Jurkat, Clone E6-1 (cell line): ENCODE measurements at regions not wholly inside any gene's neighbourhood (a gene's known extent, or its start where the extent isn't known, plus 50 kb on each side); places are given as distances from the start of the nearest gene placed in this dataset.

ENCODE experiments used
- DNase-seq: peaks from one replicate; pipeline ENCODE4 v3.0.0-alpha.2; 2011; ENCODE audit warnings: low read depth, low spot score
- H3K4me3 ChIP-seq: 2 replicates; pipeline ENCODE4 v1.5.1; 2011; ENCODE audit warnings: mild to moderate bottlenecking, low read length, control low read depth, moderate library complexity

DNA sequence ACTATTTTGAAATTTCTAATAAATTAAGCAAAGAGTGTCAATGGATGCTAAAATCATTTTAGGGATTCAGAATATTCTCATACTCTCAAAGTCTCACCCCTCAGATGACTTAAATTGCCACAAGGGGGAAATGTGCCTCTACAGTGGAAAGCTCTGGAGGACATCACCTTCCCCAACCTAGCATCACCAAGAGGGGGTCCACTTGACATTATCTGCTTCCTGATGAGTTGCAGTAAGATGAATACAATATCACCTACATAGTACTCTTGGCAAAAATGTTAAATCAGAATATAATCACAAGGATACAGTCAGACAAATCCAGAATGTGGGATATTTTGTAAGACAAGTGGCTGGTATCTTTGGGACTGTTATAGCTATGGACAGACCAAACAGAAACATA is 290.1 kb downstream of the MFSD1 start:
- DNase-seq = no peak
- H3K4me3 ChIP-seq = no peak overlapping the region

DNA sequence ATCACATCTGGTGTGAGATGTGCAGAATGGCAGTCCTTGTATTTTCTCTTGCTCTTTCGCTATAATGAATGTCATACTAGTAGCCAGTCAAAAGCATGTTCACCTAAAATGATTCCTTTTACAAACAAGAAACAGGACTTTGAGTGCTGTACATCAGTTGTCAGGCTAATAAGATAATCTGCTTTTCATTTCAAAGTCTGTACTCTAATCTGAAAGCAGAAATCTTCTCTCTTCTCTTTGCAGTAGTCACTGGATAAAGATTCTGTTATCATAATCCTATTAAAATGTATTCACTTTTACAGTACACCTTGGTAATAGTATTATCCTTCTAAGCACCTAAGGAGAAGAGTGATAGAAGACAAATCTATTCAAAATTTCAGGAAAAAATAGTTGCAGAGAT is 300.1 kb downstream of the MFSD1 start:
- no peak overlapping the region for H3K4me3 ChIP-seq
- DNase-seq = no peak

DNA sequence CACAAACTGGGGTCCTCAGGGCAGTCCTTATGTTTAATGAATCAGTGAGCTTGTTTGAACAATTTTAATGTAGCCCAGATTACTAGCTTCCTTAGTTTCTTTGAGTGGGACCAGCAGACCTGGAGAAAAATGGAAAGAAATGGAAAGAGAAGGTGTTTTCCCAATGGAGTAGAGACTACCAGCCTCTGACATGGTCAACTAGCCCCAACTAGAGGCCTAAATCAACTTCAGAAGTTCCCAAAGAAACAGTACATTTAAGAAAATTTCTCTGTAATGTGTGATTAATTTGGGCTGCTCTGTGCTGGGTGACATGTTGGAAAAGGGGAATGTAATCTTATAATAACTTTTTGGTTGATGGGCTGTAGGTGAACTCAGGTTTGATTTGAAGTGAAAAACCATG is 310.9 kb downstream of the MFSD1 start:
- DNase-seq = no peak
- H3K4me3 ChIP-seq = no peak overlapping the region

DNA sequence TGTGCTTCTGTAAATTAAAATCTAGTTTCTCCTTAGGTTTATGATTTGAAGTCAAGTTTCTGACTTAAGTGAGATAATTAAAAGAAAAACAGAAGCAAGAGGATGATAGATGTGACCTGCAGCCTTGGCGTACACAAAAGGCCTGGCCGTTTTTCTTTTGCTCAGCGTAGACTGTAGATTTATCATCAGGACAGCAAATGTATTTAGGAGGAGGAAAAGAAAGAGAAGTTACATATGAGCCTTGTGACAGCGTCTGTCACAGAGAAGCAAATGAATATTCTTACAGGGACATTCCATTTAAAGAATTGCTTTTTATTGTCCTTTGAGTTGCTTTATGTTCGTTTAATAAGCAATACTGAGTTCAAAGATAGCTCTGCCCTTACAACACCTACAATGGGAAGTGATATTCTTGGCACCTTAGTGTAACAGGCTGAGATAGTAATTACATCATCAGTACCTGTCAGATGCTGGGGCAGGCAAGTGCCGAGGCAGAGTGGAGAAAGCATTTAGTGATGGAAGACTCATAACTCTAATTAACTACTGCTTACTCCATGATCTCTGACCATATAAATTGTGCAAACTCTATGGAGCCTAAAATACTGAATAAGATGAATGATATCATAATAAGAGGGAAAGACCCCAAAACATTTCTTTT is 311.5 kb downstream of the MFSD1 start:
- no peak for DNase-seq
- H3K4me3 ChIP-seq = no peak overlapping the region

DNA sequence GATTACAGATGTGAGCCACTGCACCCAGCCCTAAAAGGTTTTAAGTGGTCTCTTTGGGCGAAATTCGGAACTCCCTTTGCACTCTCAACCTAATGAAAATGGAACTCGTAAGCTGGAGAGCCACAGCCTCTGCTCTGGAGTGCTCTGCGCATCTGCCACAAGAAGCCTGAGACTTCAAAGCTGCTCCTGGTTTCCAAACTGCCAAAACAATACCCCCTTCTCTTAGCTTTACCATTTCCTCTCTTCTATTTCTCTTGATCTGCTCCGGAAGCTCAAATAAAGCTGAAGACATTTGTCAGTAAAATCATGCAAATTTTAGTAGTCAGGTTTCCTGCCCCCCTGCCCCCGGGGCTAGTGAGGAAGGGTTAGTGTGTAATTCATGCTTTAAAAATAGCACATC is 312.7 kb downstream of the MFSD1 start:
- DNase-seq = peak; percentile 83
- H3K4me3 ChIP-seq = no peak overlapping the region

DNA sequence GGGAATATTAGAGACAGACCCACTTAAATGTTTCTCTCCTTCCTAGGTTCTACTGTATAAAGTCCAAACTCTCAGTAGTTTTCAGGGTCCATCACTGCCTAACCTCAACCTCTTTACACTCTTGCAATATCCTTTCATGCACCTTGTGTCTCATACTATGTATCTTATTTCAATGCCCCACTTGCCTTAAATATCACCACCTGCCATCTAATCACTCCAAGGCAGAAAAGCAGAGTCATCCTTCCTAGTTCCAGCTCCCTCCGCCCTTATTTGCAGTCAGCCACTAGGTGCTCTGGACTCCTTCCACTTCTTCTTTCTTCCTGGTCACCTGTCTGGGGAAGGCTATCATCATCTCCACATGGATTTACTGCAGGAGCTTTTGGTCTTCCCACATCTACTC is 322.0 kb downstream of the MFSD1 start:
- no peak overlapping the region for H3K4me3 ChIP-seq
- no peak for DNase-seq

DNA sequence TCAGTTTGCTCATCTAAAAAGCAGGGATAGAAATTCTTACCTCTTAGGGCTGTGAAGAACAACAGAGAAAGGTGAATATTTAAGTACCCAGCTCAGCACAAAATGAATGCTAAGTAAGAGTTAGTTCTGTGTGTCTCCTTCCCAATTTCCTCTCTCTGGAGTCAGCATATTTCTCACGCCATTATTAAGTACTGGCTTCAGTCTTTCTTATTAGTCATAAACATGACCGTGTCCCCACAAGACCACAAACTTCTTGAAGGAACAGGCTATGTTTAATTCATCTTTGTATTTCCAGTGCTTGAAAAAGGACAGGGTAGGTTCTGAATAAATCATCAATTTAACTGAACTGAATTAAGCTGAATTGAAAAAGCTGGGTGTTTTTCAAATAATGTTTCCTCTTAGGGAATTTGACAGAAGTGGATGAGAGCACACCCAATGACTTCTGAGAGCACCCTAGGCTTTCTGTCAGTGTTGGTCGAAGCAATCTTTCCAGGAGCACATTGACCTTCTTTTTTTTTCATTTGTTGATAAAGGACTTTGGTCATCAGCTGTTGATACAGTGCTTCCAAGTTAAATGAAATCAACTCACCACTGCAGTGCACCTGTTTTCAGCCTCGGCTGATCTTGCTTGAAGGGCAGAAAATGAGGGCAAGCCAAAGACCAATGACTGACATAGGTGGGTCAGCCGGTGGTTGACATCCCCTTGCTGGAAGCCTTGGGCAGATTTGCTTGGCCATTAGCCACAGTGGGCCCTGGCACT is 324.6 kb downstream of the MFSD1 start:
- no peak for DNase-seq
- no peak overlapping the region for H3K4me3 ChIP-seq

DNA sequence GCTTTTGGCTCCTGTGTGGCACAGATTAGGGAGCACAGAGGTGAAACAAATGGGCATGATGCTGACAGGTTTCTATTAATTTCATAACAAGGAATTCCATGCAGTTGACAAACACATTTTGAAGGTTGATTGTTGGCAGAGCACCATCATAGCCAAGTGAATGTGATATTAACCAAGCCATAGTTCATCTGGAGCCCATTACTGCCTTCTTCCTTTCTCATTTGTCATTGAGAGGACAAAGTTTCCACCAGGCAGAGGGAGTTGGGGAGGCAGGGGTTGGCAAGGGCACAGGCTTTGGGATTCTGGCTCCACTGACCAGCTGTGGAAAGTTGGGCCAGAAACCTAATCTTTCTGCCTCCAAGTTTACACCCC is 325.2 kb downstream of the MFSD1 start:
- DNase-seq = no peak
- no peak overlapping the region for H3K4me3 ChIP-seq

DNA sequence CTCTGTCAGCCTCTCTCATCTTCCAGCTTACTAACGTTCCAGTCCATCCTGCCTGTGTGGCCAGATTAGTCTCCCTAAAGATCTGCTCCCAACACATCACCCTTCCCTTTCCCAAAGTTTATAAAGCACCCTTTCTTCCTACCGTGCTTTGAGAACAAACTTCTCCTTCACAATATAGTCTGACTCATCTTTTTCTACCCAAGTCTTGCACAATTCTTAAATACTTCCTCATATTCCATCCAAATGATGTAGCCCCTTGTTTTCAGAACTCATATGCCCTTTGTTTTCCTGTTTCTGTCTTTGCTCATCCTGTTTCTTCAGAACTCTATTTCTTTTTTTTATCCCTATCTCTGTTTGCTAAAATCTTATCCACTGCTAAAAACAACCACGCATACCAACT is 326.8 kb downstream of the MFSD1 start:
- no peak for DNase-seq
- H3K4me3 ChIP-seq = no peak overlapping the region

DNA sequence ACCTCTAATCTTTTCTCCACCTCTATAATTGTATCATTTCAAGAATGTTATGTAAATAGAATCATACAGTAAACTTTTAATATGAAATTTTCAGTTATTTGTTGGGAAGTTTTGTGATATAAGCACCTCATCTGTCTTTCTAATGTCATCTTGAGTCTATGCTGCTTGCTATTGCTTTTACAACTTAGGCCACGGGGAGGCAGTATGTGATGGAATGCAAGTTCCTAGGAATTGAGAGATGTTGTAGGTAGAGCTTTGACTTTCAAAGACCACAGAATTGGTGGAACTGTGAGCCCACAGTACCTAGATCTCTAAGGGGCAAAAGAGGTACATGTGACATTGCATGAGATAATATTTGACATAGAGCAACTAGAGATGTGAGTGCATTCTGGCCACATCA is 328.3 kb downstream of the MFSD1 start:
- peak; percentile 12 for DNase-seq
- no peak overlapping the region for H3K4me3 ChIP-seq

DNA sequence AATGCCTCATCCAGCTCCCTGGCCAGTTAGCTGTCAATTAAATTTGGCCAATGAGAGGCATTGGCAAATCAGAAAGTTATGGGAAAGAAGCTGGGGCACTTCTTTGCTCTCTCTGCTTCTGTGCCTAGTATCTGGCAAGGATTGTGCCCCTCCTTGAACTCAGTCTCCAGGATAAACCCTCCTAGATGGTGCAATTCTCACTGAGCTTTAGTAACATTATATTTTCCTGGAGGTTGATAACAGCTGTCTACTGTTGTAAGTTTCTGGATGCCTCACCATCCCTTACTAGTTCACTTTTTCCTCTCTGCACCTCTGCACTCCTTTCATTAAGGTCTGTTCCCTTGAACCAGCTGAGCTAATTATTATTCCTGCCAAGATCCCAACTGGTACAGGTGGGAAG is 329.5 kb downstream of the MFSD1 start:
- DNase-seq = no peak
- no peak overlapping the region for H3K4me3 ChIP-seq

DNA sequence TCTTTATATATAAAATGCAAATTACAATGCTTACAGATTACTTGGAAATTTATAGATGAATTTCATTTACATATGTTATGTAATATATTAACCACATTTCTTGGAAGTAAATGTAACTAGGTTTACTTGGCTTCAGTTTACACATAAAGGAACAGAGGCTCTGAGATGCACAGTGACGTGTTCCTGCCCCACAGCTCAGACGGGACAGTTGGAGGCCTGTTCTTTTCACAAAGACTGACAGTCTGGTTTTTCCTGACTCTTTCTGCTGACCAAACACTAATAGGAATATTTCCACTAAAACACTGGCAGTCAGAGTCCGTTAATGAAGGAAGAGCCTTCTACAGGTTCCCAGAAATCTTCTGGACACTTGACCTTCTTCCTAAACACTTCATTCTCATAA is 336.1 kb downstream of the MFSD1 start:
- DNase-seq = no peak
- H3K4me3 ChIP-seq = no peak overlapping the region

DNA sequence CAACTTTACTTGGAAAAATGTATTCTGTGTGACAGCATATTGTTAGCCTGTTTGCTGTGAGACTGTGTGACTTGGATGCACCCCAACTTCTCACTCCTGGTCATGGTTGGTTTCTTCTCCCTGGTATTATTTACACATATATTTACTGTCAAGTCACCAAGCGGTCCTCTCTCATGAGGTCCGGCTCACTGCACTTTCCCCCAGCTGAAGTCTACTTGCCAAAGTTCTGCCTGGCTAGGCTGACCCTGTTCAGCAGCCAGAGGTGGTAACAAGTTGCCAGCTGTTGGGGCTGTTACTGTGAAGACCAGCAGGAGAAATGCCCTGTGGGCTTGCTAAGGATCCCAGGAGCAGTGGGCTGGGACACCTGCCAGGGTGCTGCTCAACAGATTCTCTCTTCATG is 337.5 kb downstream of the MFSD1 start:
- DNase-seq = no peak

DNA sequence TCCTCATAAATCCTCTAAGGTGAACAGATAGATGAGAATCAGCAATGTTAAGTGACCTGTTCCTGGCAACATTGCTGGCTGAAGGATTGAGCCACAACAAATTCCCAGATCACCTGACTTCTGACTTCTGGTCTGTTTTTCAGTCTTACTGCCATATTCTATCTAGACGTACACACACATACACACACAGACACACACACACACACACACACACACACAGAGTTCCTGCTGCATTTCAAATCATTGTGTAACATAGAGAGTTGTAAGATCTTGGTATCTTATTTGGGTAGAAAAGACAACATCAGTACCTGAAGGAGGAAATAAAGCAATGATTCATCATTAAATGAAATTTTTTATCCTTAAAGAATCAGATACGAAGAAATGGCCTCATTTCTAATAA is 342.6 kb downstream of the MFSD1 start:
- H3K4me3 ChIP-seq = no peak overlapping the region

More for the DNA sequence above, 337.5 kb downstream of the MFSD1 start:
- H3K4me3 ChIP-seq = no peak overlapping the region

DNA sequence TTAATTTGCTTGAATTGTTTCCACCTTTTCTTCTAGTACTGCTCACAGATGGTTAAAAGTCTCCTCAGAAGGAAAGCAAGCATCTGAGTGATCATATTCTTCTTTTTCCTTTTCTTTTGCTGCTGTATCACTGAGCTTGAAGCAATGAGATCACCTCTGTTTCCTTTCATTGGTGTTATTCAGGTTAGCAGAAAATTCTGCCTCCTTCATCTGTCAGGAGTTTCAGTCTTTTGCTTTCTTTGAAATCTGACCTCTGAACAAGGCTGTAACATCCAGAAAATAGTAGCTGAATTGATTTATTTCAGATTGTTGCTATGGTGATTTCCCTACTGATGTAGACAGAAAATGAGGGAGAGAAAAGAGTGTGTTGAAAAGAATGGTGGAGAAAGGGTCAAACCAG is 343.0 kb downstream of the MFSD1 start:
- DNase-seq = no peak

More for the DNA sequence above, 342.6 kb downstream of the MFSD1 start:
- DNase-seq = no peak

DNA sequence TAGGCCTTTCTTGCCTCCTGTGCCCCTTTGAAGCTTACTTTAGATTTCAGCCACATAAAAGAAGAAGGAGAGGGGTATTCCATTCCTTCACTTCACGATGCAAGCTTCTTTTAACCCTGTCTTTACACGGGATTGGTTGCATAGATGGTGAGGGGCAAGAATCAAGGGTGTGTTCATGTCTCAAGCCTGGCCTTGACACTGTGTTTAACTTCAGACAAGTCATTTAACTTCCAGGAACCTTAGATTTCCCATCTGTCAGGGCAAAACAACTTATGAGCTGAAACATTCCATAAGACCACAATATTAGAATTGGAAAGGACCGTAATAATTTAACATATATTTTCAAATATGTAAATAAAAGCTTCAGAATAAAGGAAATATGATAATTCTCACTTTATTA is 344.5 kb downstream of the MFSD1 start:
- H3K4me3 ChIP-seq = no peak overlapping the region
- no peak for DNase-seq

More for the DNA sequence above, 343.0 kb downstream of the MFSD1 start:
- H3K4me3 ChIP-seq = no peak overlapping the region

DNA sequence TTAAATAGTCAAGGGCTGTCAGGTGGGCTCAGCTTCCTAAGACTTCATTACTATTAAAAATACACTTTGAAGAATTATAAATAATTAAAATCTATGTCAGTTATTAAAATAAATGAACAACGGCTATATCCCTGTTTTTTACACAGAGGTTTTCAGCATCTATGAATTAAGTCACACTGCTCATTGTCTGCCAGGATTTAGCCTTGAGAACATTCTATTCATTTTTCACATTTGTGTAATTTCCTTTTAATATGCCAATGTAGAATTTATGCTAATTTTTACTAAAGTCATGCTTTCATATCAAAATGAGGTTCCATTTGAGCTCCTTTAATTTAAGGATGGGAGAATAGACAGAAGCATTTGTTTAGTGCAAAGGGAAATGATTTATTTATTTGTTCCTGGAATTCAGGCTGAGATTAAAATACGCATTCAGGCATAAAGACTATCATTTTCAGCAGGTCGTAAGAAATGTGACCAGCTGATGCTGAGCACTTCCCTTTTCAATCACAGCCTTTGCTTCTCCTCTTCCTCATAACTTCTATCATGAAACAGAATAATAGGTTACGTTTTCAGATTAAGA is 345.1 kb downstream of the MFSD1 start:
- H3K4me3 ChIP-seq = no peak overlapping the region

DNA sequence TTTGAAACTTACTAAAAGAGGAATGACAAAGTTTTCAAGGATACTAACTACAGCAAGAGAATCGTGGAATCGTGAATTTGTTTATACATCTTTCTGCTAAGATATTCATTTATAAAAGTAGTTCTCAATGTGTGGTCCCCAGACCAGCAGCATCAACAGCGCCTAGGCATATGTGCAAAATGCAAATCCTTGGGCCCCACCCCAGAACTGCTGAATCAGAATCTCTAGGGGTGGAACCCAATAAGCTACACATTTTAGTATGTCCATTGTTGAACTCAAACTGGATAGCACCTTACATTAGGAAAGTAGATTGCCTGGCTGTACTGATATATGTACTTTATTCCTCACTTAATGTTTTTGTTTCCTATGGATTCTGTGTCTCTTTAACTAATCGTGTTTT is 346.0 kb downstream of the MFSD1 start:
- no peak for DNase-seq
- H3K4me3 ChIP-seq = no peak overlapping the region

More for the DNA sequence above, 345.1 kb downstream of the MFSD1 start:
- DNase-seq = no peak

DNA sequence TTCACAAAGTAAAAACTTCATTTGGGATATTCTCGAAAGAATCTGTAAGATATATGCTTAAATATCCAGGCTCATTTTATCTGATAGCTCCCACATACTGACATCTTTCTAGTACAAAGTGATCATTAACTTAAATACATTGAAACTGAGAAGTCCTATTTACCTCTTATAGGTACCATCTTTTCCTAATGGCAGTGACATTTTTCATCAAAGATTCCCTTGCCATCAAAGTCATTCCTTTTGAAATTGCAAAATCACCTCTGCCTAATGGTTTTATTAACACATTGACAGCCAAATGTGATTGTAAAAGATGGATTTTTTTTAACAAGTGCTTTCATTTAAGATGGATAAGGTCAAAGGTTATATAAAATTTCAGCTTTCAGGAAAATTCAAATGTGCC is 346.6 kb downstream of the MFSD1 start:
- no peak overlapping the region for H3K4me3 ChIP-seq
- DNase-seq = no peak

DNA sequence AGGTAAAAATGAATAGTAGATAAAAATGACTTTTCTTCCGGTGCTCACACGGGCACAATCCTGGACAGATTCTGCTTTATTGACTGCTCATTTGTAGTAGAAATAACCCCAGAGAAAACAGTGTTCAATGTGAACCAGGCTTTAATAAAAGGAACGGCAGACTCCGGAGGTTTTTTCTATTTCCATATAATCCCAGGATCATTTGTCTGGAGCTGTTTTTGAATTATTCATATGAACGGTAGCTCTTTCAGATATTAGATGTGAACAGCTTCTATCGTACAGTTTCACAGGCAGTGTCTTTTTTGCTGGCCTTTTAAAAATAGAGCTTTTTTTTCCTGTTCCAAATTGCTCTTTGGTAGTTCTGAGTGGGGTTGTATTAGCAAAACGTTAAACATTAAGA is 347.3 kb downstream of the MFSD1 start:
- no peak overlapping the region for H3K4me3 ChIP-seq
- DNase-seq = no peak

DNA sequence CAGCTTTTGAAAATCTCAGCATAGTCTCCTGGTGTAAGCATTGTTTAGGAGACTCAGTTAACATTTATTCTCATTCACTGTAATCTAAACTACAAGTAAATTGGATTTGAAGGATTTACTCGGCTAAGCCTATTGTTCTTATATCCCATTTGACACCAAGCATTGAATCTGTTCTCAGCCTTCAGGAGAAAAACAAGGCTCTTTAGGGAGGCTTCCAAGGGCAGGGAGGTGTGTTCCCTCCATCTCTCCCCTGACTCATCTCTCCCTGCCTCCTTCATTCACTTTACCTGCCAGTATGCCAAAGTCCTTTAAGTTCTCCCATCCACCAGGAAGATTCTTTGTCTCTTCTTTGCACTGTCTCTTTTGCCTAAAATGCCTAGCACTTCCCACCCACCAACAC is 347.8 kb downstream of the MFSD1 start:
- H3K4me3 ChIP-seq = no peak overlapping the region
- DNase-seq = no peak
